HepG2 (cell line): ENCODE measurements at regions not wholly inside any gene's neighbourhood (a gene's known extent, or its start where the extent isn't known, plus 50 kb on each side); places are given as distances from the start of the nearest gene placed in this dataset.
"Not testable (repeated sequence)": the region's sequence is repeated elsewhere in the genome, so short reads cannot be mapped to it uniquely, and the experiment has no call there.

Experiments used
- ATAC-seq: fragments of 200-7000 bp; cut with Tn5 transposase; 3 replicates; pipeline ENCODE4 v1.9.1; 2020; ENCODE audit warnings: mild to moderate bottlenecking, moderate library complexity
- BruUV-seq: library from RNA; stranded (reverse); fragments of 400-500 nt; replicated peaks from 2 replicates; lab custom pipeline; 2021; lab: Mats Ljungman, UMichigan
- CTCF ChIA-PET: fragments of 300-600 bp; formaldehyde crosslinking; extraction: SDS; loops from one replicate; lab custom pipeline; 2021; ENCODE audit warnings: low total read pairs, inconsistent platforms, low intra/inter-chr PET ratio; lab: Yijun Ruan, JAX
- POLR2A ChIA-PET: fragments of 350-600 bp; sonication (Branson Sonifier 250); formaldehyde crosslinking; loops from one replicate; lab custom pipeline; 2020; ENCODE audit warnings: antibody characterized with exemption, inconsistent platforms; lab: Yijun Ruan, JAX
- DNase-seq: peaks from one replicate; pipeline ENCODE4 v3.0.0-alpha.2; 2015; ENCODE audit warnings: low spot score
- FAIRE-seq: peaks from 3 replicates; lab custom pipeline; 2011; peaks lifted over from hg19 to GRCh38; lab: Jason Lieb, UNC
- H2AFZ ChIP-seq: one replicate; pipeline ENCODE4 v1.6.1; 2011; ENCODE audit warnings: low read length, inconsistent platforms
- H3K27ac ChIP-seq: fragments of 300-600 bp; 3 replicates; pipeline ENCODE4 v1.8.0; 2011; ENCODE audit warnings: mixed run types, mild to moderate bottlenecking, mixed read lengths, low read length, inconsistent platforms; ENCODE audit not compliant: insufficient read depth; ENCODE audit errors: extremely low read length
- H3K27me3 ChIP-seq, 2 experiments: fragments of 200-600 bp in 1 of 2; 2 replicates in 1 of 2; 3 replicates in 1 of 2; pipeline versions ENCODE4 v1.6.0 to v1.8.0; 2011; ENCODE audit warnings: low read length in 2 of 2, mild to moderate bottlenecking in 2 of 2, moderate library complexity in 2 of 2, inconsistent platforms in 1 of 2; ENCODE audit not compliant: insufficient read depth in 2 of 2, control insufficient read depth in 1 of 2
- H3K36me3 ChIP-seq, 2 experiments: fragments of 200-600 bp in 1 of 2; replicated peaks in 1 of 2; 2 replicates in 1 of 2; 3 replicates in 1 of 2; pipeline versions ENCODE4 v1.5.1 to v1.8.0; 2011; ENCODE audit warnings: low read length in 2 of 2, inconsistent platforms in 1 of 2; ENCODE audit not compliant: insufficient read depth in 2 of 2, control insufficient read depth in 1 of 2
- H3K4me1 ChIP-seq: 2 replicates; pipeline ENCODE4 v1.5.1; 2012; ENCODE audit warnings: low read length, inconsistent platforms; ENCODE audit not compliant: insufficient read depth
- H3K4me2 ChIP-seq: 2 replicates; pipeline ENCODE4 v1.6.0; 2011; ENCODE audit warnings: low read depth, low read length, inconsistent platforms
- H3K4me3 ChIP-seq, 3 experiments: fragments of 200-600 bp in 1 of 3; sonication (generic), shearing (Covaris generic) in 1 of 3; replicated peaks in 1 of 3; 2 replicates each; pipeline ENCODE4 v1.5.1; 2011 to 2016; ENCODE audit warnings: low read length in 3 of 3, inconsistent platforms in 2 of 3, low read depth in 2 of 3, mild to moderate bottlenecking in 2 of 3, control low read depth in 1 of 3, mixed read lengths in 1 of 3; ENCODE audit not compliant: insufficient read depth in 1 of 3
- H3K79me2 ChIP-seq: one replicate; pipeline ENCODE4 v1.6.1; 2011; ENCODE audit warnings: low read length, inconsistent platforms; ENCODE audit not compliant: insufficient read depth
- H3K9ac ChIP-seq: 2 replicates; pipeline ENCODE4 v1.6.0; 2011; ENCODE audit warnings: mild to moderate bottlenecking, low read depth, low read length, inconsistent platforms; ENCODE audit not compliant: insufficient read depth
- H3K9me3 ChIP-seq: 2 replicates; pipeline ENCODE4 v1.5.1; 2012; ENCODE audit warnings: mild to moderate bottlenecking, low read length
- H4K20me1 ChIP-seq: 2 replicates; pipeline ENCODE4 v1.6.0; 2011; ENCODE audit warnings: inconsistent platforms, mild to moderate bottlenecking, low read length, moderate library complexity; ENCODE audit not compliant: insufficient read depth
- WGBS: methylation state at CpG from one replicate; pipeline ENCODE4 v1.1.6; 2017; ENCODE audit warnings: low lambda C conversion rate; 5-methylcytosine and 5-hydroxymethylcytosine counted together
- in situ Hi-C: cut with HindIII; loops from 2 replicates; pipeline ENCODE4 v1.10.0; 2017; ENCODE audit warnings: low pct_unique_long_range_greater_than_20kb; ENCODE audit not compliant: extremely low pct_ligation_motif_present
- intact Hi-C: fragments of 100-400 bp; cut with micrococcal nuclease; formaldehyde crosslinking; loops from one replicate; pipeline ENCODE4 v1.10.0; 2022; ENCODE audit not compliant: unreplicated experiment

- not testable (repeated sequence) for BruUV-seq
Observed at GRCh38 chr4:4030509-4030908, 196.2 kb downstream of the OTOP1 start.

GRCh38 chr4:4031446-4032135 is 195.1 kb downstream of the OTOP1 start:
- H4K20me1 ChIP-seq, H2AFZ ChIP-seq, in situ Hi-C loops, H3K27ac ChIP-seq, H3K4me3 ChIP-seq, H3K4me2 ChIP-seq, H3K9ac ChIP-seq, H3K36me3 ChIP-seq, H3K27me3 ChIP-seq, intact Hi-C loops, BruUV-seq, H3K79me2 ChIP-seq, DNase-seq, FAIRE-seq, CTCF ChIA-PET, POLR2A ChIA-PET, H3K9me3 ChIP-seq, ATAC-seq: not testable (repeated sequence)
- H3K4me1 ChIP-seq, result peaks cover 32% of the 10 kb centered on the region
- WGBS, result 2% methylated on average over 8 of the region's 8 CpGs

More at GRCh38 chr4:4030509-4030908, 196.2 kb downstream of the OTOP1 start:
- H2AFZ ChIP-seq, ATAC-seq, H3K36me3 ChIP-seq, H3K9ac ChIP-seq, H3K27me3 ChIP-seq, intact Hi-C loops, FAIRE-seq, POLR2A ChIA-PET, in situ Hi-C loops, H3K9me3 ChIP-seq, H3K4me2 ChIP-seq, H3K4me3 ChIP-seq, CTCF ChIA-PET, H3K79me2 ChIP-seq, DNase-seq, H3K27ac ChIP-seq, H4K20me1 ChIP-seq: not testable (repeated sequence)
- 79% methylated on average over 9 of the region's 9 CpGs for WGBS
- H3K4me1 ChIP-seq, result peaks cover 32% of the 10 kb centered on the region

GRCh38 chr4:4032364-4032763 is 194.4 kb downstream of the OTOP1 start:
- H3K9me3 ChIP-seq, in situ Hi-C loops, DNase-seq, H3K4me3 ChIP-seq, H3K27me3 ChIP-seq, ATAC-seq, H3K36me3 ChIP-seq, H3K79me2 ChIP-seq, H3K27ac ChIP-seq, H2AFZ ChIP-seq, CTCF ChIA-PET, intact Hi-C loops, BruUV-seq, H3K9ac ChIP-seq, FAIRE-seq, H4K20me1 ChIP-seq, POLR2A ChIA-PET: not testable (repeated sequence)
- Histone ChIP-seq H3K4me1 (peaks cover 32% of the 10 kb centered on the region), H3K4me2 (peak overlapping the region; percentile 42; the same call in 1 of the 2 replicates)
- whole genome bisulfite sequencing, result 33% methylated on average over 8 of the region's 9 CpGs
